Retinal pigment epithelial cell (primary cell): ENCODE measurements at regions not wholly inside any gene's neighbourhood (a gene's known extent, or its start where the extent isn't known, plus 50 kb on each side); places are given as distances from the start of the nearest gene placed in this dataset.

Source experiments
- DNase-seq: peaks from one replicate; pipeline ENCODE4 v3.0.0-alpha.2; 2010; ENCODE audit warnings: low read depth
- H3K4me3 ChIP-seq: 2 replicates; pipeline ENCODE4 v1.5.1; 2011; ENCODE audit warnings: mild to moderate bottlenecking, low read length, control low read depth, moderate library complexity
- CTCF ChIP-seq: conservative IDR thresholded peaks from 2 replicates; pipeline ENCODE4 v1.5.1; 2011; ENCODE audit warnings: low read depth, low read length, control low read depth, inconsistent platforms

GRCh38 chr13:111461445-111462149 lies 141.2 kb downstream of the TEX29 start:
- H3K4me3 ChIP-seq: no peak overlapping the region
- TF ChIP-seq CTCF: no peak
- DNase-seq: no peak

GRCh38 chr13:111462221-111462764 lies 141.9 kb downstream of the TEX29 start:
- no peak for TF ChIP-seq CTCF
- no peak overlapping the region for H3K4me3 ChIP-seq

GRCh38 chr13:111462944-111463343 lies 142.5 kb downstream of the TEX29 start:
- TF ChIP-seq CTCF: no peak
- no peak for DNase-seq

More at GRCh38 chr13:111462221-111462764, 141.9 kb downstream of the TEX29 start:
- DNase-seq: no peak

GRCh38 chr13:111467111-111467890 lies 146.9 kb downstream of the TEX29 start:
- no peak for DNase-seq
- TF ChIP-seq CTCF: no peak
- no peak overlapping the region for H3K4me3 ChIP-seq

More at GRCh38 chr13:111462944-111463343, 142.5 kb downstream of the TEX29 start:
- no peak overlapping the region for H3K4me3 ChIP-seq

GRCh38 chr13:111468037-111468959 lies 147.9 kb downstream of the TEX29 start:
- TF ChIP-seq CTCF: no peak
- no peak overlapping the region for H3K4me3 ChIP-seq
- DNase-seq: no peak

GRCh38 chr13:111469450-111469849 lies 149.0 kb downstream of the TEX29 start:
- no peak for DNase-seq
- H3K4me3 ChIP-seq: no peak overlapping the region
- TF ChIP-seq CTCF: no peak
